ENCODE measurements at regions not wholly inside any gene's neighbourhood (a gene's known extent, or its start where the extent isn't known, plus 50 kb on each side); places are given as distances from the start of the nearest gene placed in this dataset.

DNA sequence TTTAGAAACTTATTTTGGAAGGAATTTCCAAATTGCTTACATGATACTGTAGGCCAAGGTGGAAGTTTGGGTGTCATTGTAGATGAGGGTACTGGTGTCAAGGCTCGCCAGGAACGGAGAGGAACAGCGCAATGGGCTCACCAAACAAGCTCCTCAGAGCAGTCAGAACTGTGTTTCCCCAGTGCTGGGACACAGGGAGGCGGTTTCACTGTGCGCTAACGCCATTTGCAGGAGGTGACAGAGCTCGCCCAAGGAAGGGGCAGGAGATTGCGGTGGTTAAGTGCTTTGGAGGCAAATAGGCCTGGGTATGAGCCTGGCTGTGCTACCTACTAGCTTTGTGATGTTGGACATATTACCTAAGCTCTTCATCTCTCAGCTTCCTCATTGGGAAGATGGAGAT is 57.3 kb downstream of the HHEX start:
- ChIA-PET CTCF (interaction anchor here (0.8 kb wide), 1 partner anchor 16 kb away, joined by 3 read pairs; no protein-coding TSS in a partner anchor), POLR2A (no interaction called here)
- peaks cover 0 to 3% (median 0%) of the 10 kb centered on the region in 11 donors for H3K9me3 Mint-ChIP-seq
- H3K27me3 ChIP-seq (ENCODE audit: control insufficient read depth in 2 of 2, insufficient read depth in 2 of 2, low read length in 2 of 2): no peaks in the 10 kb centered on the region
- no peak overlapping the region for H3K4me3 Mint-ChIP-seq
- ATAC-seq (no peak), DNase-seq (no peak)
- no peak overlapping the region for H3K4me3 ChIP-seq (ENCODE audit: low read length)
- H3K36me3 Mint-ChIP-seq: peaks cover 0 to 4% (median 0%) of the 10 kb centered on the region in 5 donors
- H3K9me3 ChIP-seq (ENCODE audit: control insufficient read depth in 2 of 3, low read length in 3 of 3): no peaks in the 10 kb centered on the region
- H3K27me3 Mint-ChIP-seq: peaks cover 7 to 30% (median 11%) of the 10 kb centered on the region in 5 donors
- no peaks in the 10 kb centered on the region for H3K4me1 ChIP-seq (ENCODE audit: control insufficient read depth in 2 of 2, insufficient read depth in 2 of 2, low read length in 2 of 2)
- intact Hi-C loops (cut with micrococcal nuclease): no loop called here
- H3K27ac Mint-ChIP-seq: peak overlapping the region in 1 of 9 donors; percentile 48
- H3K4me1 Mint-ChIP-seq: peaks cover 0 to 20% (median 11%) of the 10 kb centered on the region in 7 donors
- no peaks in the 10 kb centered on the region for H3K36me3 ChIP-seq (ENCODE audit: control insufficient read depth in 2 of 3, insufficient read depth in 3 of 3, low read length in 3 of 3)
- no peak overlapping the region for H3K27ac ChIP-seq (ENCODE audit: low read depth, low read length)

DNA sequence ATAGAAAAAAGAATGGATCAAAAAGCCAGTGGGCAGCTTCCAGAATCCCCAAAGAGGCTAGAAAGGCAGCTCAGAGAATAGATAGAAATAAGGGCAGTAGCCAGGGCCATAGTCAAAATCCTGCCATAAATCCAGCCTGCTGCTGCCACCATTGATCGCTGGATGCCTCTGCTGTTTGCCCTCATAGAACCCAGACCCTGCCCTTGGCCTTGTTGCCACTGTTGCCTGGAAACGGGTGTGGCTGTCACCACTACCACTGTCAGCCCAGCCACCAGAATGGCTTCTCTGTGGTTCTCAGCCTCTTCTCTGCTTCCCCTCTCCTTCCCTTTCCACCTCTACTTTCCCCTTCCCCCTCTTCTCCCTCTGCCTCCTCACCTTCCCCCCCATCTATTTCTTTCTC is 57.8 kb downstream of the HHEX start:
- H3K36me3 ChIP-seq (ENCODE audit: control insufficient read depth in 2 of 3, insufficient read depth in 3 of 3, low read length in 3 of 3): no peaks in the 10 kb centered on the region
- ChIA-PET CTCF (no interaction called here), POLR2A (no interaction called here)
- H3K4me3 Mint-ChIP-seq: no peak overlapping the region
- peaks cover 0 to 3% (median 0%) of the 10 kb centered on the region in 11 donors for H3K9me3 Mint-ChIP-seq
- no peaks in the 10 kb centered on the region for H3K4me1 ChIP-seq (ENCODE audit: control insufficient read depth in 2 of 2, insufficient read depth in 2 of 2, low read length in 2 of 2)
- intact Hi-C loops (cut with micrococcal nuclease): no loop called here
- H3K9me3 ChIP-seq (ENCODE audit: control insufficient read depth in 2 of 3, low read length in 3 of 3): no peaks in the 10 kb centered on the region
- H3K4me1 Mint-ChIP-seq: peaks cover 0 to 18% (median 10%) of the 10 kb centered on the region in 7 donors
- DNase-seq (peak in 4 of 9 donors; percentile 1 to 6 (median 4)), ATAC-seq (peak; percentile 91)
- H3K27ac Mint-ChIP-seq: peak overlapping the region in 3 of 9 donors; percentile 19 to 46 (median 34)
- H3K36me3 Mint-ChIP-seq: peaks cover 0 to 4% (median 0%) of the 10 kb centered on the region in 5 donors
- H3K27ac ChIP-seq (ENCODE audit: low read depth, low read length): no peak overlapping the region
- H3K27me3 Mint-ChIP-seq: peaks cover 5 to 30% (median 10%) of the 10 kb centered on the region in 5 donors
- H3K4me3 ChIP-seq (ENCODE audit: low read length): no peak overlapping the region
- no peaks in the 10 kb centered on the region for H3K27me3 ChIP-seq (ENCODE audit: control insufficient read depth in 2 of 2, insufficient read depth in 2 of 2, low read length in 2 of 2)

DNA sequence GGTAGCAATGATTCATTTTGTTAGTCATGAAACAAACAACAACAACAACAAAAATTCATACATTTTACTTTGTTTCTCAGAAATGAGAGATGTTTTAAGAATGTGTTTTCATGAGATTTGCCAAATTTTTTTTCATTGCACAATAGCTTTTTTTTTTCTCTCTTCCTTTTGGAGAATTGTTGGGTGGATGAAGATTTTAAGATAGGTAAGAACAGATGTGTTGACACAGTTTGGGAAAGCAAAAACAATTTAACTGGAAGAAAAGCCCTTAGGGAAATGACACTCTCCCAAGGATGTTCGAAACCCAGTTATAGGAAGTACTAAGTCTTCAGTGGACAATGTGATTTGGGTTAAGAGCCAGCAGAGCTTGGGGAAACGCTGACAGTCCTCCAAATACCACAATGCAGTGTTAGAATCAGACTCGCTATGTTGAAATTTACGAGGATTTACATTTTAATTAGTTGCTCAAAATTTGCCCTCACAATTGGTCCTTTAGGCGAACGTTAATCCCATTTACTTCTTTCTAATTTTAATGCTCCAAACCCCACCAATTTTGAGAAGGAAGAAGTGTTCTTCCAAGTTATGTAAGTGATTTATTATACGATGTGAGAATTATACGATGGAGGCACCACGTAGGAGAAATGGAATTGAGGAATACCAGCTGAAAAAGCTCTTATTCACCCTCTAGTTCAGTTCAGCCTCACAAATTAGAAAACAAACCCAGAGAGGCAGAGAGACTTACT is 61.2 kb downstream of the HHEX start:
- Mint-ChIP-seq H3K36me3 (peaks cover 0 to 4% (median 0%) of the 10 kb centered on the region in 5 donors), H3K27ac (no peak overlapping the region), H3K27me3 (peaks cover 5 to 26% (median 10%) of the 10 kb centered on the region in 5 donors), H3K4me1 (peaks cover 0 to 14% (median 9%) of the 10 kb centered on the region in 7 donors), H3K9me3 (peaks cover 0 to 3% (median 0%) of the 10 kb centered on the region in 11 donors), H3K4me3 (no peak overlapping the region)
- POLR2A ChIA-PET: no interaction called here
- no peak for ATAC-seq
- H3K27ac ChIP-seq (ENCODE audit: low read depth, low read length): no peak overlapping the region
- H3K27me3 ChIP-seq (ENCODE audit: control insufficient read depth in 2 of 2, insufficient read depth in 2 of 2, low read length in 2 of 2): no peaks in the 10 kb centered on the region
- H3K4me1 ChIP-seq (ENCODE audit: control insufficient read depth in 2 of 2, insufficient read depth in 2 of 2, low read length in 2 of 2): no peaks in the 10 kb centered on the region
- intact Hi-C loops (cut with micrococcal nuclease): no loop called here
- H3K9me3 ChIP-seq (ENCODE audit: control insufficient read depth in 2 of 3, low read length in 3 of 3): no peaks in the 10 kb centered on the region
- no peaks in the 10 kb centered on the region for H3K36me3 ChIP-seq (ENCODE audit: control insufficient read depth in 2 of 3, insufficient read depth in 3 of 3, low read length in 3 of 3)
- CTCF ChIA-PET: no interaction called here
- H3K4me3 ChIP-seq (ENCODE audit: low read length): no peak overlapping the region
- DNase-seq: no peak

DNA sequence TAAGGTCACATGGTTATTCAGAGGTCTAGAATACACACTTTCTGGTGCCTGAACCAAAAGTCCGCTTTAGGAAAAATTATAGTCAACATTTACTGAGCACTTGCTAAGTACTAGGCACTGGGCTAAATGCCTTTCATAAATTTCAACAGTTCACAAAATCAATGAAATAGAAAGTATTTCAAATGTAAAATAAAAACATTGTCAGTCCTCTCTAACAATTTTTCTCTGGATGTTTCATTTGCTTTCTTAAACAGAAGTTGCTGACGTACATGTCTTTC is 61.7 kb downstream of the HHEX start:
- H3K9me3 Mint-ChIP-seq: peaks cover 0 to 3% (median 0%) of the 10 kb centered on the region in 11 donors
- Histone ChIP-seq H3K9me3 (ENCODE audit: control insufficient read depth in 2 of 3, low read length in 3 of 3) (no peaks in the 10 kb centered on the region), H3K36me3 (ENCODE audit: control insufficient read depth in 2 of 3, insufficient read depth in 3 of 3, low read length in 3 of 3) (no peaks in the 10 kb centered on the region), H3K4me1 (ENCODE audit: control insufficient read depth in 2 of 2, insufficient read depth in 2 of 2, low read length in 2 of 2) (no peaks in the 10 kb centered on the region), H3K4me3 (ENCODE audit: low read length) (no peak overlapping the region), H3K27me3 (ENCODE audit: control insufficient read depth in 2 of 2, insufficient read depth in 2 of 2, low read length in 2 of 2) (no peaks in the 10 kb centered on the region), H3K27ac (ENCODE audit: low read depth, low read length) (no peak overlapping the region)
- H3K27me3 Mint-ChIP-seq: peaks cover 5 to 26% (median 10%) of the 10 kb centered on the region in 5 donors
- ChIA-PET CTCF (no interaction called here), POLR2A (no interaction called here)
- peaks cover 0 to 18% (median 13%) of the 10 kb centered on the region in 7 donors for H3K4me1 Mint-ChIP-seq
- no peak overlapping the region for H3K4me3 Mint-ChIP-seq
- H3K36me3 Mint-ChIP-seq: peaks cover 0 to 4% (median 0%) of the 10 kb centered on the region in 5 donors
- no peak for ATAC-seq
- intact Hi-C loops (cut with micrococcal nuclease): no loop called here
- H3K27ac Mint-ChIP-seq: no peak overlapping the region
- no peak for DNase-seq

DNA sequence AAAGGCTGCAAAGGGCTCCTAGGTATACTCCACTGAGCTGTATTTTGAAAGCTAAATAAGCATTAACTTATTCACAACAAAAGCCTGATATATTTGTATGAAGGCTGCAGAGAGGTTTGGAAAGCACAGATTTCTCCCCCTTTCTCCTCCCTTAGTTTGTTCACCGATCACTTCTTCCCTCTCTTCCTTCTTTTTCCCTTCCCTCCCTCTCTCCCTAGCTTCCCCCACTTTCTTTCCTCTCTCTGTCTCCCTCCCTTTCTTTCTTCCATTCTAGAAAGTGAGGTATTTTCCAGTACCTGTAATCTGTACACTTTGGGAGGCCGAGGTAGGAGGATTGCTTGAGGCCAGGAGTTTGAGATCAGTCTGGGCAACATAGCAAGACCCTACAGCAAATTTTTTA is 62.1 kb downstream of the HHEX start:
- H3K27ac ChIP-seq (ENCODE audit: low read depth, low read length): no peak overlapping the region
- H3K27me3 ChIP-seq (ENCODE audit: control insufficient read depth in 2 of 2, insufficient read depth in 2 of 2, low read length in 2 of 2): no peaks in the 10 kb centered on the region
- no peaks in the 10 kb centered on the region for H3K4me1 ChIP-seq (ENCODE audit: control insufficient read depth in 2 of 2, insufficient read depth in 2 of 2, low read length in 2 of 2)
- Mint-ChIP-seq H3K36me3 (peaks cover 0 to 4% (median 0%) of the 10 kb centered on the region in 5 donors), H3K27me3 (peaks cover 5 to 23% (median 8%) of the 10 kb centered on the region in 5 donors), H3K9me3 (peaks cover 0 to 3% (median 0%) of the 10 kb centered on the region in 11 donors), H3K4me3 (no peak overlapping the region), H3K4me1 (peaks cover 0 to 21% (median 16%) of the 10 kb centered on the region in 7 donors), H3K27ac (no peak overlapping the region)
- ChIA-PET CTCF (no interaction called here), POLR2A (no interaction called here)
- intact Hi-C loops (cut with micrococcal nuclease): no loop called here
- ATAC-seq (no peak), DNase-seq (no peak)
- no peak overlapping the region for H3K4me3 ChIP-seq (ENCODE audit: low read length)
- H3K36me3 ChIP-seq (ENCODE audit: control insufficient read depth in 2 of 3, insufficient read depth in 3 of 3, low read length in 3 of 3): no peaks in the 10 kb centered on the region
- no peaks in the 10 kb centered on the region for H3K9me3 ChIP-seq (ENCODE audit: control insufficient read depth in 2 of 3, low read length in 3 of 3)

DNA sequence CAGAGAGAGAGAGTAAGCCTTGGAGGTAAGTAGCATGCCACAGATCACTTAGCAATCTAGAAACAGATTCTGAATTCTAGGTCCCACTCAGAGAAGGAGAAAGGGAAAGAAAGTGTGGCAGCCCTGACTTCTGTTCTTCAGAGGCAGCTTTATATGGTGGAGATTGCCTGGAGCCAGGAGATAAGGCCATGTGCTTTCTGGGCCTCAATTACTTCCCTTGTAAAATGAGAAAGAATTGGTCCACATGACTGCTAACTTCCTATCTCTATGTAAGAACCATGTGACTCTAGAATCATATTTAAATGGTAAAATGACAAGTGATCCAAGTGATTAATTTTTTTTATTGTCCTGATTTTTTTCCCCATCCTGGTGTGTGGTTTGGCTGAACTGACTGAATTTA is 64.1 kb downstream of the HHEX start:
- H3K4me3 ChIP-seq (ENCODE audit: low read length): no peak overlapping the region
- no peaks in the 10 kb centered on the region for H3K9me3 ChIP-seq (ENCODE audit: control insufficient read depth in 2 of 3, low read length in 3 of 3)
- no peaks in the 10 kb centered on the region for H3K27me3 ChIP-seq (ENCODE audit: control insufficient read depth in 2 of 2, insufficient read depth in 2 of 2, low read length in 2 of 2)
- no peak for ATAC-seq
- H3K27ac Mint-ChIP-seq: no peak overlapping the region
- H3K27me3 Mint-ChIP-seq: peaks cover 0 to 14% (median 7%) of the 10 kb centered on the region in 5 donors
- CTCF ChIA-PET: no interaction called here
- H3K36me3 Mint-ChIP-seq: no peaks in the 10 kb centered on the region
- DNase-seq: no peak
- H3K36me3 ChIP-seq (ENCODE audit: control insufficient read depth in 2 of 3, insufficient read depth in 3 of 3, low read length in 3 of 3): no peaks in the 10 kb centered on the region
- H3K27ac ChIP-seq (ENCODE audit: low read depth, low read length): no peak overlapping the region
- no peaks in the 10 kb centered on the region for H3K9me3 Mint-ChIP-seq
- no peaks in the 10 kb centered on the region for H3K4me1 ChIP-seq (ENCODE audit: control insufficient read depth in 2 of 2, insufficient read depth in 2 of 2, low read length in 2 of 2)
- POLR2A ChIA-PET: no interaction called here
- H3K4me1 Mint-ChIP-seq: peaks cover 0 to 20% (median 12%) of the 10 kb centered on the region in 7 donors
- no peak overlapping the region for H3K4me3 Mint-ChIP-seq
- intact Hi-C loops (cut with micrococcal nuclease): no loop called here

DNA sequence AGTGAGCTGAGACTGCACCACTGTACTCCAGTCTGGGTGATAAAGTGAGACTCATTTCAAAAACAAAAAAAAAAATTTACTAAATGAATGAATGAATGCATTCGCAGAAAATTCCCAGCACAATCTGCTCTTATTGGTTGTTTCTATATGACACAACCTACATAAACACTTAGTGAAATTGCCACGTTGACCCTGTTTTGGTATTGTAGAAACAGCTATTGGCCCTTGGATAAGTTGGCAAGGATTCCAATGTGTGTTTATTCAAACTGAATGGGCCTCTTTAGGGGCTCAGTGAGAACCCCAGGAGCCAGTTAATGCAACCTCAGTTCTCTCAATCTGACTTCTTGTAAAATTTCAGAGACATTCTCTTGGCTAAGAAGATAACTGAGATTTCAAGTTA is 66.0 kb downstream of the HHEX start:
- Histone ChIP-seq H3K36me3 (ENCODE audit: control insufficient read depth in 2 of 3, insufficient read depth in 3 of 3, low read length in 3 of 3) (no peaks in the 10 kb centered on the region), H3K27ac (ENCODE audit: low read depth, low read length) (no peak overlapping the region), H3K4me3 (ENCODE audit: low read length) (no peak overlapping the region), H3K27me3 (ENCODE audit: control insufficient read depth in 2 of 2, insufficient read depth in 2 of 2, low read length in 2 of 2) (no peaks in the 10 kb centered on the region), H3K4me1 (ENCODE audit: control insufficient read depth in 2 of 2, insufficient read depth in 2 of 2, low read length in 2 of 2) (no peaks in the 10 kb centered on the region), H3K9me3 (ENCODE audit: control insufficient read depth in 2 of 3, low read length in 3 of 3) (no peaks in the 10 kb centered on the region)
- peaks cover 0 to 4% (median 0%) of the 10 kb centered on the region in 5 donors for H3K27me3 Mint-ChIP-seq
- ChIA-PET CTCF (no interaction called here), POLR2A (no interaction called here)
- no peaks in the 10 kb centered on the region for H3K36me3 Mint-ChIP-seq
- DNase-seq (no peak), ATAC-seq (no peak)
- no peak overlapping the region for H3K4me3 Mint-ChIP-seq
- intact Hi-C loops (cut with micrococcal nuclease): no loop called here
- no peak overlapping the region for H3K27ac Mint-ChIP-seq
- H3K4me1 Mint-ChIP-seq: peaks cover 0 to 20% (median 12%) of the 10 kb centered on the region in 7 donors
- H3K9me3 Mint-ChIP-seq: no peaks in the 10 kb centered on the region
